B cell (primary cell): ENCODE measurements at regions not wholly inside any gene's neighbourhood (a gene's known extent, or its start where the extent isn't known, plus 50 kb on each side); places are given as distances from the start of the nearest gene placed in this dataset.

Experiments
- ATAC-seq: fragments of 200-7000 bp; cut with Tn5 transposase; one replicate; pipeline ENCODE4 v1.10.0; 2021; ENCODE audit warnings: low read depth, mild to moderate bottlenecking, moderate number of reproducible peaks, moderate library complexity
- CTCF ChIA-PET: fragments of 350-600 bp; sonication (Branson Sonifier 250); formaldehyde crosslinking; loops from one replicate; lab custom pipeline; 2021; ENCODE audit warnings: antibody characterized with exemption, inconsistent platforms; lab: Charles Lee
- POLR2A ChIA-PET: fragments of 350-600 bp; sonication (Branson Sonifier 250); formaldehyde crosslinking; loops from one replicate; lab custom pipeline; 2021; ENCODE audit warnings: antibody characterized with exemption; lab: Charles Lee
- DNase-seq: peaks from one replicate; pipeline ENCODE4 v3.0.0; 2013
- H2AFZ ChIP-seq: 2 replicates; pipeline ENCODE4 v1.6.1; 2012; ENCODE audit warnings: mild to moderate bottlenecking, low read depth, low read length; ENCODE audit not compliant: insufficient read depth, poor library complexity, severe bottlenecking
- H3K27ac ChIP-seq, 2 donors: 1 replicate in 1 of 2; 2 replicates in 1 of 2; pipeline ENCODE4 v1.5.1; 2012 to 2013; ENCODE audit warnings: low read length in 2 of 2, mild to moderate bottlenecking in 2 of 2, moderate library complexity in 1 of 2
- H3K27me3 ChIP-seq, 4 experiments: fragments of 200-600 bp in 1 of 4; sonication (generic) in 1 of 4; replicated peaks in 1 of 4; 1 replicate in 2 of 4; 2 replicates in 2 of 4; pipeline versions ENCODE4 v1.6.1 to v1.7.0; 2013 to 2016; ENCODE audit warnings: low read length in 3 of 4, mild to moderate bottlenecking in 2 of 4, mixed read lengths in 1 of 4, moderate library complexity in 1 of 4; ENCODE audit not compliant: insufficient read depth in 4 of 4, control insufficient read depth in 3 of 4; ENCODE audit errors: control extremely low read depth in 1 of 4
- H3K36me3 ChIP-seq, 2 experiments: replicated peaks in 1 of 2; 1 replicate in 1 of 2; 2 replicates in 1 of 2; pipeline versions ENCODE4 v1.6.1 to v1.7.1; 2013; ENCODE audit warnings: low read length in 1 of 2; ENCODE audit not compliant: insufficient read depth in 2 of 2, control insufficient read depth in 1 of 2; ENCODE audit errors: control extremely low read depth in 1 of 2, extremely low read depth in 1 of 2
- H3K4me1 ChIP-seq, 2 donors: fragments of 200-600 bp in 1 of 2; sonication (generic) in 1 of 2; 1 replicate in 1 of 2; 2 replicates in 1 of 2; pipeline versions ENCODE4 v1.5.1 to v1.6.1; 2013 to 2017; ENCODE audit warnings: low read length in 2 of 2; ENCODE audit not compliant: control insufficient read depth in 2 of 2, insufficient read depth in 2 of 2
- H3K4me2 ChIP-seq: replicated peaks from 2 replicates; pipeline ENCODE3; 2012; ENCODE audit warnings: mild to moderate bottlenecking, low read depth, low read length; ENCODE audit not compliant: poor library complexity, severe bottlenecking
- H3K4me3 ChIP-seq, 5 experiments: fragments of 200-600 bp in 1 of 5; sonication (generic) in 1 of 5; 1 replicate in 3 of 5; 2 replicates in 2 of 5; pipeline versions ENCODE4 v1.5.1 to v1.7.0; 2011 to 2016; ENCODE audit warnings: low read length in 4 of 5, mild to moderate bottlenecking in 4 of 5, low read depth in 2 of 5, control low read depth in 1 of 5, moderate library complexity in 1 of 5; ENCODE audit not compliant: insufficient read depth in 1 of 5; ENCODE audit errors: control extremely low read depth in 1 of 5, extremely low read depth in 1 of 5
- H3K79me2 ChIP-seq: fragments of 200-600 bp; sonication (generic); one replicate; pipeline ENCODE4 v1.6.0; 2016; ENCODE audit warnings: low read length; ENCODE audit not compliant: control insufficient read depth, insufficient read depth
- H3K9ac ChIP-seq: fragments of 200-600 bp; sonication (generic); 2 replicates; pipeline ENCODE4 v1.6.1; 2017; ENCODE audit warnings: mild to moderate bottlenecking, low read length, moderate library complexity
- H3K9me3 ChIP-seq, 3 donors: one replicate each; pipeline versions ENCODE4 v1.6.1 to v1.7.1; 2013; ENCODE audit warnings: low read length in 2 of 3; ENCODE audit not compliant: control insufficient read depth in 2 of 3, insufficient read depth in 1 of 3; ENCODE audit errors: control extremely low read depth in 1 of 3
- H4K20me1 ChIP-seq: 2 replicates; pipeline ENCODE4 v1.6.0; 2012; ENCODE audit warnings: mild to moderate bottlenecking, low read length; ENCODE audit not compliant: insufficient read depth, control insufficient read depth, poor library complexity, severe bottlenecking
- H3K27ac Mint-ChIP-seq: one replicate; pipeline ENCODE4 v1.8.0; 2021; ENCODE audit warnings: mixed read lengths
- H3K27me3 Mint-ChIP-seq: one replicate; pipeline ENCODE4 v1.8.0; 2021; ENCODE audit warnings: mixed read lengths
- H3K4me1 Mint-ChIP-seq: one replicate; pipeline ENCODE4 v1.8.0; 2021; ENCODE audit warnings: mixed read lengths
- H3K4me3 Mint-ChIP-seq: one replicate; pipeline ENCODE4 v1.8.0; 2021; ENCODE audit warnings: mixed read lengths
- H3K9me3 Mint-ChIP-seq: one replicate; pipeline ENCODE4 v1.8.0; 2022; ENCODE audit warnings: mixed read lengths; ENCODE audit not compliant: insufficient read depth
- EZH2 ChIP-seq: IDR thresholded peaks from 2 replicates; pipeline ENCODE4 v1.6.1; 2012; ENCODE audit warnings: borderline replicate concordance, low read depth, mild to moderate bottlenecking, moderate library complexity, low read length; ENCODE audit not compliant: insufficient read depth, poor library complexity, severe bottlenecking
- WGBS: methylation state at CpG from one replicate; pipeline ENCODE4 v1.1.5; 2013; ENCODE audit warnings: missing lambda C conversion rate; ENCODE audit not compliant: insufficient coverage; 5-methylcytosine and 5-hydroxymethylcytosine counted together
- intact Hi-C: fragments of 100-400 bp; cut with micrococcal nuclease; formaldehyde crosslinking; loops from one replicate; pipeline ENCODE4 v1.10.0; 2022
- TF ChIP-seq, protein P1 (sequence below): fragments of 200-600 bp; IDR thresholded peaks from one replicate; pipeline ENCODE4 v1.8.0; 2022; ENCODE audit warnings: antibody characterized with exemption, mild to moderate bottlenecking

GRCh38 chr4:141524116-141524515, 112.3 kb upstream of the IL15 start:
- Histone ChIP-seq H3K4me2 (no peak overlapping the region), H2AFZ (no peak overlapping the region), H4K20me1 (no peaks in the 10 kb centered on the region), H3K27me3 (no peaks in the 10 kb centered on the region), H3K79me2 (no peaks in the 10 kb centered on the region), H3K4me3 (no peak overlapping the region), H3K36me3 (no peaks in the 10 kb centered on the region), H3K9me3 (peaks cover 0 to 4% (median 1%) of the 10 kb centered on the region in 3 donors), H3K9ac (no peak overlapping the region), H3K27ac (no peak overlapping the region), H3K4me1 (no peaks in the 10 kb centered on the region)
- Mint-ChIP-seq H3K4me3 (no peak overlapping the region), H3K27ac (no peak overlapping the region), H3K4me1 (no peaks in the 10 kb centered on the region), H3K27me3 (no peaks in the 10 kb centered on the region), H3K9me3 (peaks cover 4% of the 10 kb centered on the region)
- DNase-seq (no peak), ATAC-seq (no peak)
- TF ChIP-seq EZH2: no peak
- TF ChIP-seq, protein P1, sequence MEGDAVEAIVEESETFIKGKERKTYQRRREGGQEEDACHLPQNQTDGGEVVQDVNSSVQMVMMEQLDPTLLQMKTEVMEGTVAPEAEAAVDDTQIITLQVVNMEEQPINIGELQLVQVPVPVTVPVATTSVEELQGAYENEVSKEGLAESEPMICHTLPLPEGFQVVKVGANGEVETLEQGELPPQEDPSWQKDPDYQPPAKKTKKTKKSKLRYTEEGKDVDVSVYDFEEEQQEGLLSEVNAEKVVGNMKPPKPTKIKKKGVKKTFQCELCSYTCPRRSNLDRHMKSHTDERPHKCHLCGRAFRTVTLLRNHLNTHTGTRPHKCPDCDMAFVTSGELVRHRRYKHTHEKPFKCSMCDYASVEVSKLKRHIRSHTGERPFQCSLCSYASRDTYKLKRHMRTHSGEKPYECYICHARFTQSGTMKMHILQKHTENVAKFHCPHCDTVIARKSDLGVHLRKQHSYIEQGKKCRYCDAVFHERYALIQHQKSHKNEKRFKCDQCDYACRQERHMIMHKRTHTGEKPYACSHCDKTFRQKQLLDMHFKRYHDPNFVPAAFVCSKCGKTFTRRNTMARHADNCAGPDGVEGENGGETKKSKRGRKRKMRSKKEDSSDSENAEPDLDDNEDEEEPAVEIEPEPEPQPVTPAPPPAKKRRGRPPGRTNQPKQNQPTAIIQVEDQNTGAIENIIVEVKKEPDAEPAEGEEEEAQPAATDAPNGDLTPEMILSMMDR: no peak
- ChIA-PET POLR2A (no interaction called here), CTCF (no interaction called here)
- intact Hi-C loops: no loop called here

DNA sequence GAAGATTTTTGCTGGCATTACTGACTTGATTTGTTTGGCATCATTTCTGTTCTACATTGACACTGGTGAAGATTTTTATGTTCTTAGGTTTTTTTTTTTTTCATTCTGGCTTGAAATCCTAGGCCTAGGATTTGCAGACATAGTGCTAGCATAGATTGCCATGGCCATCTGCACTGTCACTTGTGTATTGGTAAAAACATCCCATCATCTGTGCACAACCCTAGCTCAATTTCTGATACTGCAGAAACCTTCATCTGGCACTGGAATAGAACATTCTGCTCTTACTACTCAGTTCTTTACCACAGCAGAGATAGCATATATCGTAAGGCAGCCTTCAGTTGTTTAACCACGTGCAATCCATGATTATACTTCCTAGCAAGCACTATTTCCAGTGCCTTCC, 111.5 kb upstream of the IL15 start:
- Histone ChIP-seq H3K9me3 (peaks cover 0 to 4% (median 1%) of the 10 kb centered on the region in 3 donors), H3K4me2 (no peak overlapping the region), H3K36me3 (no peaks in the 10 kb centered on the region), H3K4me3 (no peak overlapping the region), H2AFZ (no peak overlapping the region), H3K27ac (no peak overlapping the region), H4K20me1 (no peaks in the 10 kb centered on the region), H3K27me3 (no peaks in the 10 kb centered on the region), H3K9ac (no peak overlapping the region), H3K79me2 (no peaks in the 10 kb centered on the region), H3K4me1 (no peaks in the 10 kb centered on the region)
- intact Hi-C loops: no loop called here
- Mint-ChIP-seq H3K27me3 (no peaks in the 10 kb centered on the region), H3K4me3 (no peak overlapping the region), H3K27ac (no peak overlapping the region), H3K9me3 (peaks cover 4% of the 10 kb centered on the region), H3K4me1 (no peaks in the 10 kb centered on the region)
- DNase-seq (no peak), ATAC-seq (no peak)
- no peak for TF ChIP-seq EZH2
- ChIA-PET CTCF (no interaction called here), POLR2A (no interaction called here)
- 60% methylated on average over 2 of the region's 2 CpGs for WGBS
